GM19239 (cell line): ENCODE measurements at regions not wholly inside any gene's neighbourhood (a gene's known extent, or its start where the extent isn't known, plus 50 kb on each side); places are given as distances from the start of the nearest gene placed in this dataset.
A peak's percentile ranks its signal among the peaks of the same experiment; 100 is the strongest.

Experiments
- DNase-seq: peaks from one replicate; pipeline ENCODE4 v3.0.0; 2011; ENCODE audit warnings: low spot score; ENCODE audit not compliant: insufficient read length
- FAIRE-seq: peaks from 2 replicates; lab custom pipeline; 2011; peaks lifted over from hg19 to GRCh38; lab: Jason Lieb, UNC

- DNase-seq (peak; percentile 26), FAIRE-seq (peak; percentile 90)
These were observed 541.8 kb upstream of the FBXO33 start for GRCh38 chr14:39974036-39974435.

GRCh38 chr14:39972704-39973103 lies 540.5 kb upstream of the FBXO33 start:
- DNase-seq (no peak), FAIRE-seq (peak; percentile 48)

- DNase-seq: no peak
- FAIRE-seq: no peak
These were observed 535.7 kb upstream of the FBXO33 start for GRCh38 chr14:39967885-39968284.

- FAIRE-seq (peak; percentile 4), DNase-seq (no peak)
These were observed 525.8 kb upstream of the FBXO33 start for GRCh38 chr14:39957987-39958386.

GRCh38 chr14:39957290-39957689 lies 525.1 kb upstream of the FBXO33 start:
- DNase-seq (peak; percentile 5), FAIRE-seq (peak; percentile 45)

GRCh38 chr14:39956372-39956771 lies 524.1 kb upstream of the FBXO33 start:
- FAIRE-seq (peak; percentile 55), DNase-seq (no peak)

- FAIRE-seq (no peak), DNase-seq (no peak)
These were observed 516.0 kb upstream of the FBXO33 start for GRCh38 chr14:39948235-39948634.

- DNase-seq (no peak), FAIRE-seq (no peak)
These were observed 514.6 kb upstream of the FBXO33 start for GRCh38 chr14:39946807-39947206.

- FAIRE-seq (no peak), DNase-seq (no peak)
These were observed 506.8 kb upstream of the FBXO33 start for GRCh38 chr14:39939023-39939422.

- DNase-seq: no peak
- peak; percentile 85 for FAIRE-seq
These were observed 480.2 kb upstream of the FBXO33 start for GRCh38 chr14:39912192-39913100.

GRCh38 chr14:39897657-39898056 lies 465.4 kb upstream of the FBXO33 start:
- FAIRE-seq (no peak), DNase-seq (no peak)

- FAIRE-seq (no peak), DNase-seq (no peak)
These were observed 457.8 kb upstream of the FBXO33 start for GRCh38 chr14:39890026-39890425.

GRCh38 chr14:39884091-39884490 lies 451.9 kb upstream of the FBXO33 start:
- no peak for FAIRE-seq
- no peak for DNase-seq

GRCh38 chr14:39880965-39881364 lies 448.7 kb upstream of the FBXO33 start:
- no peak for FAIRE-seq
- no peak for DNase-seq

- DNase-seq (no peak), FAIRE-seq (no peak)
These were observed 448.0 kb upstream of the FBXO33 start for GRCh38 chr14:39880106-39880695.

GRCh38 chr14:39877577-39878190 lies 445.5 kb upstream of the FBXO33 start:
- DNase-seq: no peak
- FAIRE-seq: peak; percentile 64

- FAIRE-seq: peak; percentile 73
- DNase-seq: no peak
These were observed 444.7 kb upstream of the FBXO33 start for GRCh38 chr14:39876916-39877315.

- DNase-seq (no peak), FAIRE-seq (peak; percentile 40)
These were observed 442.8 kb upstream of the FBXO33 start for GRCh38 chr14:39875028-39875427.

GRCh38 chr14:39873791-39874190 lies 441.6 kb upstream of the FBXO33 start:
- no peak for FAIRE-seq
- no peak for DNase-seq

GRCh38 chr14:39868949-39869348 lies 436.7 kb upstream of the FBXO33 start:
- no peak for DNase-seq
- FAIRE-seq: peak; percentile 31

GRCh38 chr14:39868251-39868650 lies 436.0 kb upstream of the FBXO33 start:
- no peak for FAIRE-seq
- DNase-seq: no peak
